ENCODE measurements at regions not wholly inside any gene's neighbourhood (a gene's known extent, or its start where the extent isn't known, plus 50 kb on each side); places are given as distances from the start of the nearest gene placed in this dataset.

- TF ChIP-seq POLR2A (IDR thresholded peaks at IDR 0.05): no peak
- TF ChIP-seq CTCF (IDR thresholded peaks at IDR 0.05): no peak
Observed at GRCh38 chr11:42249956-42250355, 790.5 kb upstream of the LRRC4C start.

Data from Peyer's patch (tissue), 4 donors.